ENCODE measurements at regions not wholly inside any gene's neighbourhood (a gene's known extent, or its start where the extent isn't known, plus 50 kb on each side); places are given as distances from the start of the nearest gene placed in this dataset.

- no peak overlapping the region for H3K27ac Mint-ChIP-seq (ENCODE audit: unreplicated experiment)
- no peaks in the 10 kb centered on the region for H3K27me3 Mint-ChIP-seq (ENCODE audit: insufficient read depth, unreplicated experiment)
- H3K4me1 Mint-ChIP-seq (ENCODE audit: low read depth, unreplicated experiment), result no peaks in the 10 kb centered on the region
- DNase-seq, result no peak
- no peak for TF ChIP-seq CTCF (IDR thresholded peaks at IDR 0.05; ENCODE audit: insufficient read depth in 1 of 2, low read depth in 1 of 2, low read length in 1 of 2, severe bottlenecking in 1 of 2, unreplicated experiment in 1 of 2)
- H3K36me3 Mint-ChIP-seq (ENCODE audit: insufficient read depth, unreplicated experiment), result no peaks in the 10 kb centered on the region
- no TSS peak for BruUV-seq (replicated peaks)
- intact Hi-C loops (cut with micrococcal nuclease; ENCODE audit: unreplicated experiment), result no loop called here
- Histone ChIP-seq H3K4me1 (no peaks in the 10 kb centered on the region), H3K36me3 (ENCODE audit: control insufficient read depth, insufficient read depth, low read length) (no peaks in the 10 kb centered on the region), H3K27me3 (replicated peaks; ENCODE audit: control insufficient read depth, insufficient read depth, low read length) (no peaks in the 10 kb centered on the region), H3K9me3 (no peaks in the 10 kb centered on the region), H3K4me3 (ENCODE audit: low read depth, low read length) (no peak overlapping the region)
- H3K9me3 Mint-ChIP-seq (ENCODE audit: unreplicated experiment), result no peaks in the 10 kb centered on the region
- ChIA-PET CTCF (no interaction called here), POLR2A (no interaction called here)
- H3K4me3 Mint-ChIP-seq (ENCODE audit: unreplicated experiment), result no peak overlapping the region
These were observed 61.9 kb upstream of the ADGRL2 start for GRCh38 chr1:81738875-81739274.

DNA sequence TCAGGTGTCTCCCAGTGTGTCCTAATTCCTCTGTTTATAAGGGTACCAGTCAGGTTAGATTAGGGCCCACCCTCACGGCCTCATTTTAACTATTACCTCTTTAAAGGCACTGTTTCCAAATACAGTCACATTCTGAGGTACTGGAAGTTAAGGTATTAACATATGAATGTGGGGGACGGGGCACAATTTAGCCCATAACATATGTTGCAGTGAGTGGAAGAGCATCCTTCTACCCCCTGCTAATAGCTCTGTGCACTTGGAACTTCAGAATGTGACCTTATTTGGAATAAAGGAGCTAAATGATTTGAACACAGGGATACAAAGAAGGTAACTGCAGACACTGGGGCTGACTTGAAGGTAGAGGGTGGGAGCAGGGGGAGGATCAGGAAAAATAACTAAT is 67.3 kb upstream of the ADGRL2 start:
- CTCF ChIA-PET, result no interaction called here
- Histone ChIP-seq H3K27me3 (replicated peaks; ENCODE audit: control insufficient read depth, insufficient read depth, low read length) (no peaks in the 10 kb centered on the region), H3K9me3 (no peaks in the 10 kb centered on the region), H3K4me1 (no peaks in the 10 kb centered on the region), H3K4me3 (ENCODE audit: low read depth, low read length) (no peak overlapping the region), H3K36me3 (ENCODE audit: control insufficient read depth, insufficient read depth, low read length) (no peaks in the 10 kb centered on the region)
- intact Hi-C loops (cut with micrococcal nuclease; ENCODE audit: unreplicated experiment), result no loop called here
- BruUV-seq (replicated peaks), result no TSS peak
- Mint-ChIP-seq H3K36me3 (ENCODE audit: insufficient read depth, unreplicated experiment) (no peaks in the 10 kb centered on the region), H3K27ac (ENCODE audit: unreplicated experiment) (no peak overlapping the region), H3K9me3 (ENCODE audit: unreplicated experiment) (no peaks in the 10 kb centered on the region), H3K4me1 (ENCODE audit: low read depth, unreplicated experiment) (no peaks in the 10 kb centered on the region), H3K4me3 (ENCODE audit: unreplicated experiment) (no peak overlapping the region), H3K27me3 (ENCODE audit: insufficient read depth, unreplicated experiment) (no peaks in the 10 kb centered on the region)
- POLR2A ChIA-PET, result no interaction called here
- DNase-seq, result no peak
- no peak for TF ChIP-seq CTCF (IDR thresholded peaks at IDR 0.05; ENCODE audit: insufficient read depth in 1 of 2, low read depth in 1 of 2, low read length in 1 of 2, severe bottlenecking in 1 of 2, unreplicated experiment in 1 of 2)

DNA sequence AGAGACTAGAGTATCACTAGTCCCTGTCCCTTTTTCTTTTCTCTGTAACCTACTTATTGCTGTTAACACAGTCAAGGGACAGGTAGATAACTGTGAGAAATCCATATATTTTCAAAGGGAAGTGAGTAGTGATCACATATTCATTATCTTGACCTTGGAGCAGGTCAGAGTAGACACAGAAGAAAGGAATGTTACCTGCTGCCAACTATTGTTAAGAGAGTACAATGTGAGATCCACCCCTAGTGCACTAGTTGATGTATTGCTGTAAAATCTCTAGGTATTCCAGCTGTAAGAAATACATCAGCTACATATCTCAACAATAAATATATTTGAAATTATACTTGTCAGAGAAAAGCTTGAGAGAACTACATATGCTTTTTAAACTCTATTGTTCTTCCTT is 68.7 kb upstream of the ADGRL2 start:
- Mint-ChIP-seq H3K36me3 (ENCODE audit: insufficient read depth, unreplicated experiment) (no peaks in the 10 kb centered on the region), H3K27ac (ENCODE audit: unreplicated experiment) (no peak overlapping the region), H3K4me1 (ENCODE audit: low read depth, unreplicated experiment) (no peaks in the 10 kb centered on the region), H3K9me3 (ENCODE audit: unreplicated experiment) (no peaks in the 10 kb centered on the region), H3K4me3 (ENCODE audit: unreplicated experiment) (no peak overlapping the region), H3K27me3 (ENCODE audit: insufficient read depth, unreplicated experiment) (no peaks in the 10 kb centered on the region)
- BruUV-seq (replicated peaks), result no TSS peak
- intact Hi-C loops (cut with micrococcal nuclease; ENCODE audit: unreplicated experiment), result no loop called here
- POLR2A ChIA-PET, result no interaction called here
- H3K36me3 ChIP-seq (ENCODE audit: control insufficient read depth, insufficient read depth, low read length), result no peaks in the 10 kb centered on the region
- no peak overlapping the region for H3K4me3 ChIP-seq (ENCODE audit: low read depth, low read length)
- H3K4me1 ChIP-seq, result no peaks in the 10 kb centered on the region
- no peaks in the 10 kb centered on the region for H3K27me3 ChIP-seq (replicated peaks; ENCODE audit: control insufficient read depth, insufficient read depth, low read length)
- no peak for TF ChIP-seq CTCF (IDR thresholded peaks at IDR 0.05; ENCODE audit: insufficient read depth in 1 of 2, low read depth in 1 of 2, low read length in 1 of 2, severe bottlenecking in 1 of 2, unreplicated experiment in 1 of 2)
- no peak for DNase-seq
- no peaks in the 10 kb centered on the region for H3K9me3 ChIP-seq
- CTCF ChIA-PET, result no interaction called here

All from Caco-2 (cell line).